H9 (cell line): ENCODE measurements at regions not wholly inside any gene's neighbourhood (a gene's known extent, or its start where the extent isn't known, plus 50 kb on each side); places are given as distances from the start of the nearest gene placed in this dataset.

Source experiments
- DNase-seq: peaks from one replicate; pipeline ENCODE4 v3.0.0-alpha.2; 2017
- H2AFZ ChIP-seq: one replicate; pipeline ENCODE4 v1.6.1; 2013; ENCODE audit warnings: mild to moderate bottlenecking, low read length, control low read depth, moderate library complexity
- H2AK5ac ChIP-seq: 2 replicates; pipeline ENCODE4 v1.6.1; 2013; ENCODE audit warnings: low read length, control low read depth, mixed read lengths; ENCODE audit not compliant: insufficient read length
- H2BK120ac ChIP-seq: one replicate; pipeline ENCODE4 v1.6.1; 2013; ENCODE audit warnings: low read depth, mild to moderate bottlenecking, low read length, control low read depth, inconsistent platforms; ENCODE audit not compliant: poor library complexity, severe bottlenecking
- H2BK12ac ChIP-seq: 2 replicates; pipeline ENCODE4 v1.6.1; 2013; ENCODE audit warnings: low read length, control low read depth, mixed read lengths, low read depth; ENCODE audit not compliant: insufficient read length
- H2BK15ac ChIP-seq: 2 replicates; pipeline ENCODE4 v1.6.1; 2013; ENCODE audit warnings: low read depth, low read length, control low read depth
- H2BK20ac ChIP-seq: one replicate; pipeline ENCODE4 v1.6.1; 2013; ENCODE audit warnings: low read depth, mild to moderate bottlenecking, low read length, control low read depth, inconsistent platforms; ENCODE audit not compliant: poor library complexity, severe bottlenecking
- H2BK5ac ChIP-seq: 2 replicates; pipeline ENCODE4 v1.6.1; 2013; ENCODE audit warnings: low read length, control low read depth, mixed read lengths; ENCODE audit not compliant: insufficient read length
- H3K14ac ChIP-seq: 2 replicates; pipeline ENCODE4 v1.6.1; 2013; ENCODE audit warnings: low read length, control low read depth; ENCODE audit not compliant: insufficient read depth
- H3K18ac ChIP-seq: 2 replicates; pipeline ENCODE4 v1.6.1; 2013; ENCODE audit warnings: low read depth, mild to moderate bottlenecking, mixed read lengths, low read length, control low read depth; ENCODE audit not compliant: insufficient read length
- H3K23ac ChIP-seq: 2 replicates; pipeline ENCODE4 v1.6.1; 2013; ENCODE audit warnings: low read length, control low read depth, mixed read lengths, low read depth; ENCODE audit not compliant: insufficient read length
- H3K23me2 ChIP-seq: 2 replicates; pipeline ENCODE4 v1.6.1; 2013; ENCODE audit warnings: low read depth, mild to moderate bottlenecking, mixed read lengths, low read length, control low read depth; ENCODE audit not compliant: insufficient read length, poor library complexity, severe bottlenecking
- H3K27ac ChIP-seq: 2 replicates; pipeline ENCODE4 v1.5.1; 2013; ENCODE audit warnings: low read length, control low read depth, mixed read lengths, low read depth; ENCODE audit not compliant: insufficient read length
- H3K27me3 ChIP-seq: 2 replicates; pipeline ENCODE4 v1.6.1; 2013; ENCODE audit warnings: low read length, control low read depth, inconsistent platforms; ENCODE audit not compliant: insufficient read depth
- H3K4ac ChIP-seq: 2 replicates; pipeline ENCODE4 v1.6.1; 2013; ENCODE audit warnings: low read depth, mild to moderate bottlenecking, control low read depth, inconsistent platforms, low read length, moderate library complexity
- H3K4me1 ChIP-seq: 2 replicates; pipeline ENCODE4 v1.6.1; 2013; ENCODE audit warnings: low read length, control low read depth, inconsistent platforms; ENCODE audit not compliant: insufficient read depth
- H3K4me2 ChIP-seq: 2 replicates; pipeline ENCODE4 v1.6.1; 2013; ENCODE audit warnings: low read length, control low read depth, mixed read lengths; ENCODE audit not compliant: insufficient read length, insufficient read depth
- H3K56ac ChIP-seq: 2 replicates; pipeline ENCODE4 v1.6.1; 2013; ENCODE audit warnings: low read depth, mild to moderate bottlenecking, mixed read lengths, low read length, control low read depth; ENCODE audit not compliant: insufficient read length
- H3K79me1 ChIP-seq: 2 replicates; pipeline ENCODE4 v1.6.1; 2013; ENCODE audit warnings: low read depth, mild to moderate bottlenecking, moderate library complexity, low read length, control low read depth, inconsistent platforms; ENCODE audit not compliant: insufficient read depth, poor library complexity, severe bottlenecking
- H3K79me2 ChIP-seq: 2 replicates; pipeline ENCODE4 v1.6.1; 2013; ENCODE audit warnings: low read length, control low read depth, inconsistent platforms; ENCODE audit not compliant: insufficient read depth
- H3K9ac ChIP-seq: 2 replicates; pipeline ENCODE4 v1.6.1; 2013; ENCODE audit warnings: low read length, control low read depth, mixed read lengths; ENCODE audit not compliant: insufficient read length; ENCODE audit errors: extremely low read depth
- H3K9me3 ChIP-seq: one replicate; pipeline ENCODE4 v1.6.1; 2013; ENCODE audit warnings: low read depth, low read length, inconsistent platforms; ENCODE audit not compliant: control insufficient read depth
- H3T11ph ChIP-seq: one replicate; pipeline ENCODE4 v1.6.1; 2013; ENCODE audit warnings: mild to moderate bottlenecking, low read length, control low read depth, inconsistent platforms
- H4K20me1 ChIP-seq: one replicate; pipeline ENCODE4 v1.6.1; 2013; ENCODE audit not compliant: control insufficient read depth, insufficient read length, insufficient read depth
- H4K5ac ChIP-seq: 2 replicates; pipeline ENCODE4 v1.6.1; 2013; ENCODE audit warnings: low read depth, mild to moderate bottlenecking, mixed read lengths, low read length, control low read depth; ENCODE audit not compliant: insufficient read length
- H4K8ac ChIP-seq: replicated peaks from 2 replicates; pipeline ENCODE4 v1.6.1; 2013; ENCODE audit warnings: low read length, control low read depth, mixed read lengths, low read depth; ENCODE audit not compliant: insufficient read length
- H4K91ac ChIP-seq: 2 replicates; pipeline ENCODE4 v1.6.1; 2013; ENCODE audit warnings: low read depth, mild to moderate bottlenecking, moderate library complexity, mixed read lengths, low read length, control low read depth; ENCODE audit not compliant: insufficient read length
- H3K27ac Mint-ChIP-seq, 3 experiments: 2 replicates in 2 of 3; 3 replicates in 1 of 3; pipeline ENCODE4 v1.8.0; 2020 to 2021; ENCODE audit warnings: mixed read lengths in 3 of 3, mild to moderate bottlenecking in 1 of 3, moderate library complexity in 1 of 3
- H3K27me3 Mint-ChIP-seq: 2 replicates; pipeline ENCODE4 v1.8.0; 2021; ENCODE audit warnings: low read depth, mild to moderate bottlenecking, moderate library complexity, mixed read lengths
- H3K36me3 Mint-ChIP-seq, 3 experiments: 2 replicates in 2 of 3; 3 replicates in 1 of 3; pipeline ENCODE4 v1.8.0; 2020 to 2021; ENCODE audit warnings: low read depth in 3 of 3, mixed read lengths in 3 of 3; ENCODE audit not compliant: insufficient read depth in 1 of 3
- H3K4me1 Mint-ChIP-seq, 2 experiments: 2 replicates each; pipeline ENCODE4 v1.8.0; 2020; ENCODE audit warnings: mixed read lengths in 2 of 2
- H3K4me3 Mint-ChIP-seq, 2 experiments: 2 replicates in 1 of 2; 3 replicates in 1 of 2; pipeline ENCODE4 v1.8.0; 2020 to 2021; ENCODE audit warnings: mild to moderate bottlenecking in 2 of 2, mixed read lengths in 2 of 2, moderate library complexity in 1 of 2
- H3K9me3 Mint-ChIP-seq, 2 experiments: 2 replicates in 1 of 2; 3 replicates in 1 of 2; pipeline ENCODE4 v1.8.0; 2020; ENCODE audit warnings: mild to moderate bottlenecking in 2 of 2, mixed read lengths in 2 of 2, moderate library complexity in 1 of 2
- CTCF ChIP-seq: fragments of 200-600 bp; sonication (generic); conservative IDR thresholded peaks from 3 replicates; pipeline ENCODE4 v1.8.0; 2021; ENCODE audit warnings: antibody characterized with exemption, mild to moderate bottlenecking
- WGBS: extraction: QIAGEN DNeasy Blood & Tissue Kit; methylation state at CpG from one replicate; pipeline ENCODE4 v1.1.7; 2013; ENCODE audit warnings: missing lambda C conversion rate, low lambda C conversion rate, mixed read lengths; ENCODE audit not compliant: insufficient read length; ENCODE audit errors: extremely low coverage; 5-methylcytosine and 5-hydroxymethylcytosine counted together

GRCh38 chr7:153393666-153394065, 634.1 kb downstream of the ACTR3B start:
- H3K23me2 ChIP-seq = no peaks in the 10 kb centered on the region
- peaks cover 74% of the 10 kb centered on the region for H3K9me3 ChIP-seq
- peaks cover 94% of the 10 kb centered on the region in 2 experiments for H3K9me3 Mint-ChIP-seq

More at GRCh38 chr7:153393666-153394065, 634.1 kb downstream of the ACTR3B start:
- Mint-ChIP-seq H3K4me1 (no peaks in the 10 kb centered on the region), H3K27ac (no peak overlapping the region), H3K4me3 (no peak overlapping the region), H3K36me3 (peaks cover 8 to 43% (median 10%) of the 10 kb centered on the region in 3 experiments), H3K27me3 (peaks cover 1% of the 10 kb centered on the region)
- Histone ChIP-seq H2AFZ (no peak overlapping the region), H4K5ac (no peak overlapping the region), H3K56ac (no peak overlapping the region), H3K14ac (no peak overlapping the region), H3K4me2 (no peak overlapping the region), H4K20me1 (no peaks in the 10 kb centered on the region), H3K79me2 (no peaks in the 10 kb centered on the region), H4K8ac (no peak overlapping the region), H3K4ac (no peak overlapping the region), H2BK15ac (no peak overlapping the region), H3K18ac (no peak overlapping the region), H2BK120ac (no peak overlapping the region), H4K91ac (no peak overlapping the region), H3K79me1 (no peaks in the 10 kb centered on the region), H3K27ac (no peak overlapping the region), H3K9ac (no peak overlapping the region), H2BK12ac (no peak overlapping the region), H3K4me1 (no peaks in the 10 kb centered on the region), H2BK20ac (no peak overlapping the region), H2BK5ac (no peak overlapping the region), H3K27me3 (no peaks in the 10 kb centered on the region), H3T11ph (no peak overlapping the region), H2AK5ac (no peak overlapping the region), H3K23ac (no peak overlapping the region)
- WGBS = no CpG with 5 or more reads among the region's 3 CpGs
- DNase-seq = no peak
- TF ChIP-seq CTCF = no peak
